HCT116 (cell line): ENCODE measurements at regions not wholly inside any gene's neighbourhood (a gene's known extent, or its start where the extent isn't known, plus 50 kb on each side); places are given as distances from the start of the nearest gene placed in this dataset.

Source experiments
- CEBPB ChIP-seq: IDR thresholded peaks from 2 replicates; pipeline ENCODE4 v1.6.1; 2012; ENCODE audit warnings: low read depth
- CTCF ChIP-seq, 3 experiments: fragments of 200-600 bp in 1 of 3; sonication (generic) in 1 of 3; IDR thresholded peaks in 2 of 3; conservative IDR thresholded peaks in 1 of 3; 2 replicates each; pipeline ENCODE4 v1.5.1; 2012 to 2017; ENCODE audit warnings: low read depth in 2 of 3, low read length in 2 of 3, antibody characterized with exemption in 1 of 3, borderline replicate concordance in 1 of 3, control low read depth in 1 of 3, mild to moderate bottlenecking in 1 of 3, mixed read lengths in 1 of 3, mixed run types in 1 of 3, moderate library complexity in 1 of 3; ENCODE audit not compliant: insufficient read depth in 1 of 3
- ELF1 ChIP-seq: IDR thresholded peaks from 2 replicates; pipeline ENCODE4 v1.6.1; 2012; ENCODE audit warnings: low read depth, borderline replicate concordance
- EZH2phosphoT487 ChIP-seq: fragments of 200-600 bp; IDR thresholded peaks from 2 replicates; pipeline ENCODE4 v1.6.1; 2018; ENCODE audit warnings: antibody characterized with exemption, borderline replicate concordance
- POLR2A ChIP-seq: IDR thresholded peaks from 2 replicates; pipeline ENCODE4 v1.7.0; 2011; ENCODE audit warnings: borderline replicate concordance; ENCODE audit not compliant: insufficient read depth, insufficient read length; ENCODE audit errors: extremely low read depth
- POLR2AphosphoS5 ChIP-seq: IDR thresholded peaks from 2 replicates; pipeline ENCODE4 v1.6.1; 2011; ENCODE audit warnings: mild to moderate bottlenecking, low read depth, low read length, moderate library complexity
- RAD21 ChIP-seq: IDR thresholded peaks from 2 replicates; pipeline ENCODE4 v1.6.1; 2012; ENCODE audit warnings: low read depth, mild to moderate bottlenecking
- SP1 ChIP-seq: IDR thresholded peaks from 2 replicates; pipeline ENCODE4 v1.6.1; 2012; ENCODE audit warnings: low read depth
- TCF7L2 ChIP-seq: IDR thresholded peaks from 2 replicates; pipeline ENCODE4 v1.7.0; 2011; ENCODE audit warnings: borderline replicate concordance, inconsistent platforms; ENCODE audit not compliant: insufficient read depth, insufficient read length; ENCODE audit errors: extremely low read depth
- ZFX ChIP-seq: fragments of 450-650 bp; IDR thresholded peaks from 2 replicates; pipeline ENCODE4 v1.6.1; 2017
- ZNF274 ChIP-seq: fragments of 200-500 bp; sonication (Bioruptor generic); IDR thresholded peaks from 2 replicates; pipeline ENCODE4 v1.6.1; 2014; ENCODE audit warnings: mild to moderate bottlenecking, low read depth, low read length, inconsistent platforms
- TF ChIP-seq, protein P1 (sequence below): IDR thresholded peaks from 2 replicates; pipeline ENCODE4 v1.6.1; 2012; ENCODE audit warnings: low read depth
- TF ChIP-seq, protein P2 (sequence below): IDR thresholded peaks from 2 replicates; pipeline ENCODE4 v1.6.1; 2012
- TF ChIP-seq, protein P3 (sequence below): IDR thresholded peaks from 2 replicates; pipeline ENCODE4 v1.6.1; 2012

DNA sequence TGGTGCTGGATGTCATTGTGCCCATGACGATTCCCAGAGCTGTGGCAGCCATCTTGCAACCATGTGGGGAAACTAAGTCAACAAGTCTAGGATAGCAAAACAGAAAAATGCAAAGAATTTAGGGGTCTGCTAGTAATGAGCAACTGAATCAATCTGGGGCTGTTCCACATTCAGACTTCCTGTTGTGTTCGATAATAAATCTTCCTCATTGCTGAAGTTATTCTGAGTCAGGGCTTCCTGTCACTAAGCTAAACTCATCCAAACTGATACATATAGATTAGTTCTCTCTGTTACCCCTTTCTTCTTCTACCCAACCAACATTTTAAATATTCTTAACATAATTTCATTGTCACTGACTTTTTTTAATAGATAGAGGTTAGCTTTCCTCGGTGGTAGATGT is 205.9 kb downstream of the HACE1 start:
- no peak for TF ChIP-seq CTCF (IDR thresholded peaks at IDR 0.05 in 2 of 3, conservative IDR thresholded peaks at IDR 0.05 in 1 of 3; ENCODE audit: borderline replicate concordance in 1 of 3, insufficient read depth in 1 of 3, low read depth in 2 of 3, low read length in 2 of 3)
- TF ChIP-seq, protein P1, sequence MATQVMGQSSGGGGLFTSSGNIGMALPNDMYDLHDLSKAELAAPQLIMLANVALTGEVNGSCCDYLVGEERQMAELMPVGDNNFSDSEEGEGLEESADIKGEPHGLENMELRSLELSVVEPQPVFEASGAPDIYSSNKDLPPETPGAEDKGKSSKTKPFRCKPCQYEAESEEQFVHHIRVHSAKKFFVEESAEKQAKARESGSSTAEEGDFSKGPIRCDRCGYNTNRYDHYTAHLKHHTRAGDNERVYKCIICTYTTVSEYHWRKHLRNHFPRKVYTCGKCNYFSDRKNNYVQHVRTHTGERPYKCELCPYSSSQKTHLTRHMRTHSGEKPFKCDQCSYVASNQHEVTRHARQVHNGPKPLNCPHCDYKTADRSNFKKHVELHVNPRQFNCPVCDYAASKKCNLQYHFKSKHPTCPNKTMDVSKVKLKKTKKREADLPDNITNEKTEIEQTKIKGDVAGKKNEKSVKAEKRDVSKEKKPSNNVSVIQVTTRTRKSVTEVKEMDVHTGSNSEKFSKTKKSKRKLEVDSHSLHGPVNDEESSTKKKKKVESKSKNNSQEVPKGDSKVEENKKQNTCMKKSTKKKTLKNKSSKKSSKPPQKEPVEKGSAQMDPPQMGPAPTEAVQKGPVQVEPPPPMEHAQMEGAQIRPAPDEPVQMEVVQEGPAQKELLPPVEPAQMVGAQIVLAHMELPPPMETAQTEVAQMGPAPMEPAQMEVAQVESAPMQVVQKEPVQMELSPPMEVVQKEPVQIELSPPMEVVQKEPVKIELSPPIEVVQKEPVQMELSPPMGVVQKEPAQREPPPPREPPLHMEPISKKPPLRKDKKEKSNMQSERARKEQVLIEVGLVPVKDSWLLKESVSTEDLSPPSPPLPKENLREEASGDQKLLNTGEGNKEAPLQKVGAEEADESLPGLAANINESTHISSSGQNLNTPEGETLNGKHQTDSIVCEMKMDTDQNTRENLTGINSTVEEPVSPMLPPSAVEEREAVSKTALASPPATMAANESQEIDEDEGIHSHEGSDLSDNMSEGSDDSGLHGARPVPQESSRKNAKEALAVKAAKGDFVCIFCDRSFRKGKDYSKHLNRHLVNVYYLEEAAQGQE: no peak
- TF ChIP-seq ZNF274: no peak
- TF ChIP-seq EZH2phosphoT487: no peak
- no peak for TF ChIP-seq POLR2A
- TF ChIP-seq TCF7L2: no peak
- no peak for TF ChIP-seq CEBPB
- no peak for TF ChIP-seq RAD21
- TF ChIP-seq ELF1: no peak
- TF ChIP-seq POLR2AphosphoS5: no peak
- TF ChIP-seq, protein P2, sequence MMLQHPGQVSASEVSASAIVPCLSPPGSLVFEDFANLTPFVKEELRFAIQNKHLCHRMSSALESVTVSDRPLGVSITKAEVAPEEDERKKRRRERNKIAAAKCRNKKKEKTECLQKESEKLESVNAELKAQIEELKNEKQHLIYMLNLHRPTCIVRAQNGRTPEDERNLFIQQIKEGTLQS: no peak
- TF ChIP-seq, protein P3, sequence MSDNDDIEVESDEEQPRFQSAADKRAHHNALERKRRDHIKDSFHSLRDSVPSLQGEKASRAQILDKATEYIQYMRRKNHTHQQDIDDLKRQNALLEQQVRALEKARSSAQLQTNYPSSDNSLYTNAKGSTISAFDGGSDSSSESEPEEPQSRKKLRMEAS: no peak
- TF ChIP-seq SP1: no peak
- no peak for TF ChIP-seq ZFX
